HG03432 (cell line): ENCODE measurements at regions not wholly inside any gene's neighbourhood (a gene's known extent, or its start where the extent isn't known, plus 50 kb on each side); places are given as distances from the start of the nearest gene placed in this dataset.

ENCODE experiments used
- ATAC-seq: cut with Tn5 transposase; IDR thresholded peaks from one replicate; pipeline ENCODE4 v1.9.1; 2021; ENCODE audit warnings: mild to moderate bottlenecking, moderate library complexity; ENCODE audit not compliant: unreplicated experiment

- no peak for ATAC-seq
These were observed 306.1 kb upstream of the KLHL29 start for GRCh38 chr2:23078784-23079434.

GRCh38 chr2:23083966-23084365 lies 301.0 kb upstream of the KLHL29 start:
- no peak for ATAC-seq

GRCh38 chr2:23091019-23091418 lies 294.0 kb upstream of the KLHL29 start:
- no peak for ATAC-seq

GRCh38 chr2:23091900-23092299 lies 293.1 kb upstream of the KLHL29 start:
- ATAC-seq = no peak

- ATAC-seq = no peak
These were observed 292.1 kb upstream of the KLHL29 start for GRCh38 chr2:23092831-23093230.

GRCh38 chr2:23093513-23093912 lies 291.5 kb upstream of the KLHL29 start:
- ATAC-seq = no peak

GRCh38 chr2:23096906-23097602 lies 287.9 kb upstream of the KLHL29 start:
- no peak for ATAC-seq

- no peak for ATAC-seq
These were observed 284.6 kb upstream of the KLHL29 start for GRCh38 chr2:23100406-23100805.

GRCh38 chr2:23106242-23106785 lies 278.7 kb upstream of the KLHL29 start:
- ATAC-seq = no peak

- ATAC-seq = no peak
These were observed 277.5 kb upstream of the KLHL29 start for GRCh38 chr2:23107327-23107941.

GRCh38 chr2:23111263-23111662 lies 273.7 kb upstream of the KLHL29 start:
- ATAC-seq = no peak

- ATAC-seq = no peak
These were observed 272.5 kb upstream of the KLHL29 start for GRCh38 chr2:23112517-23112916.

- no peak for ATAC-seq
These were observed 270.7 kb upstream of the KLHL29 start for GRCh38 chr2:23114299-23114698.

- ATAC-seq = no peak
These were observed 266.7 kb upstream of the KLHL29 start for GRCh38 chr2:23118313-23118712.

- no peak for ATAC-seq
These were observed 266.1 kb upstream of the KLHL29 start for GRCh38 chr2:23118894-23119293.

- ATAC-seq = no peak
These were observed 264.8 kb upstream of the KLHL29 start for GRCh38 chr2:23120161-23120560.

- no peak for ATAC-seq
These were observed 262.9 kb upstream of the KLHL29 start for GRCh38 chr2:23121968-23122648.

- no peak for ATAC-seq
These were observed 262.2 kb upstream of the KLHL29 start for GRCh38 chr2:23122681-23123215.

GRCh38 chr2:23123686-23124085 lies 261.3 kb upstream of the KLHL29 start:
- ATAC-seq = no peak

- no peak for ATAC-seq
These were observed 260.7 kb upstream of the KLHL29 start for GRCh38 chr2:23124214-23124750.

- no peak for ATAC-seq
These were observed 257.5 kb upstream of the KLHL29 start for GRCh38 chr2:23127465-23127864.
